WTC11 (cell line): ENCODE measurements at regions not wholly inside any gene's neighbourhood (a gene's known extent, or its start where the extent isn't known, plus 50 kb on each side); places are given as distances from the start of the nearest gene placed in this dataset.

Experiments used
- ATF3 ChIP-seq: sonication (generic); formaldehyde crosslinking; conservative IDR thresholded peaks from 2 replicates; pipeline ENCODE4 v1.8.1; 2022; ENCODE audit warnings: mild to moderate bottlenecking, missing genetic modification reagents
- ETV6 ChIP-seq: sonication (generic); formaldehyde crosslinking; IDR thresholded peaks from 2 replicates; pipeline ENCODE4 v1.8.1; 2022; ENCODE audit warnings: mild to moderate bottlenecking, missing genetic modification reagents
- NFYB ChIP-seq: sonication (generic); formaldehyde crosslinking; conservative IDR thresholded peaks from 2 replicates; pipeline ENCODE4 v1.8.0; 2022; ENCODE audit warnings: low read depth, missing genetic modification reagents
- NR2C2 ChIP-seq: sonication (generic); formaldehyde crosslinking; IDR thresholded peaks from 2 replicates; pipeline ENCODE4 v1.8.0; 2022; ENCODE audit warnings: mild to moderate bottlenecking, missing genetic modification reagents
- PRRX2 ChIP-seq: fragments of 250-450 bp; sonication (Bioruptor Pico); IDR thresholded peaks from 2 replicates; pipeline ENCODE4 v1.8.0; 2021; ENCODE audit warnings: mild to moderate bottlenecking
- ZSCAN18 ChIP-seq: fragments of 250-450 bp; sonication (Bioruptor Pico); IDR thresholded peaks from 2 replicates; pipeline ENCODE4 v2.1.2; 2022; ENCODE audit warnings: mild to moderate bottlenecking, moderate library complexity
- TF ChIP-seq, protein P1 (sequence below): fragments of 200-600 bp; IDR thresholded peaks from 2 replicates; pipeline ENCODE4 v1.8.0; 2022; ENCODE audit warnings: antibody characterized with exemption
- TF ChIP-seq, protein P2 (sequence below): sonication (generic); formaldehyde crosslinking; IDR thresholded peaks from 2 replicates; pipeline ENCODE4 v1.8.1; 2023; ENCODE audit warnings: mild to moderate bottlenecking, moderate library complexity, missing genetic modification reagents

DNA sequence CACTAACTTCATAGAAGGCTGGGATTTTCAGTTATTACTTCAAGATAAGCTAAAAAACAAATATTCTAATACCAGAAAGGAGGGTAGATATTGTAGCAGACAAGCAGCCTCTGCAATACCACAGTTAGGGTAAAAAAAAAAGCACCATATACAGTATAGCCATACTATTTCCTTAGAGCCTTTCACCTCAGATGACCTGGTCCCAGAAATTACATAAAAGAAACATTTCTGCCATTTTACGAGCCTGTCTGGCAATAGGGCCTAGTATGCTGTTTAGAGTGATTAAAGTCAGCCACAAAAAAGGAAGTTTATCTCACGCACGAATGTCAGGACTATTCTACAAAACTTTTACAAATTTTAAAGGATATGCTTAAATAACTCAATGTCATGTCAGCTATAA lies 1016.6 kb downstream of the PLOD2 start:
- TF ChIP-seq ETV6 (CRISPR knock-in tag) (no peak), PRRX2 (CRISPR knock-in tag) (no peak), ZSCAN18 (CRISPR knock-in tag) (no peak), NR2C2 (CRISPR knock-in tag) (no peak), NFYB (no peak), ATF3 (CRISPR knock-in tag) (no peak)
- TF ChIP-seq, protein P1, sequence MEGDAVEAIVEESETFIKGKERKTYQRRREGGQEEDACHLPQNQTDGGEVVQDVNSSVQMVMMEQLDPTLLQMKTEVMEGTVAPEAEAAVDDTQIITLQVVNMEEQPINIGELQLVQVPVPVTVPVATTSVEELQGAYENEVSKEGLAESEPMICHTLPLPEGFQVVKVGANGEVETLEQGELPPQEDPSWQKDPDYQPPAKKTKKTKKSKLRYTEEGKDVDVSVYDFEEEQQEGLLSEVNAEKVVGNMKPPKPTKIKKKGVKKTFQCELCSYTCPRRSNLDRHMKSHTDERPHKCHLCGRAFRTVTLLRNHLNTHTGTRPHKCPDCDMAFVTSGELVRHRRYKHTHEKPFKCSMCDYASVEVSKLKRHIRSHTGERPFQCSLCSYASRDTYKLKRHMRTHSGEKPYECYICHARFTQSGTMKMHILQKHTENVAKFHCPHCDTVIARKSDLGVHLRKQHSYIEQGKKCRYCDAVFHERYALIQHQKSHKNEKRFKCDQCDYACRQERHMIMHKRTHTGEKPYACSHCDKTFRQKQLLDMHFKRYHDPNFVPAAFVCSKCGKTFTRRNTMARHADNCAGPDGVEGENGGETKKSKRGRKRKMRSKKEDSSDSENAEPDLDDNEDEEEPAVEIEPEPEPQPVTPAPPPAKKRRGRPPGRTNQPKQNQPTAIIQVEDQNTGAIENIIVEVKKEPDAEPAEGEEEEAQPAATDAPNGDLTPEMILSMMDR: no peak
- TF ChIP-seq, protein P2, sequence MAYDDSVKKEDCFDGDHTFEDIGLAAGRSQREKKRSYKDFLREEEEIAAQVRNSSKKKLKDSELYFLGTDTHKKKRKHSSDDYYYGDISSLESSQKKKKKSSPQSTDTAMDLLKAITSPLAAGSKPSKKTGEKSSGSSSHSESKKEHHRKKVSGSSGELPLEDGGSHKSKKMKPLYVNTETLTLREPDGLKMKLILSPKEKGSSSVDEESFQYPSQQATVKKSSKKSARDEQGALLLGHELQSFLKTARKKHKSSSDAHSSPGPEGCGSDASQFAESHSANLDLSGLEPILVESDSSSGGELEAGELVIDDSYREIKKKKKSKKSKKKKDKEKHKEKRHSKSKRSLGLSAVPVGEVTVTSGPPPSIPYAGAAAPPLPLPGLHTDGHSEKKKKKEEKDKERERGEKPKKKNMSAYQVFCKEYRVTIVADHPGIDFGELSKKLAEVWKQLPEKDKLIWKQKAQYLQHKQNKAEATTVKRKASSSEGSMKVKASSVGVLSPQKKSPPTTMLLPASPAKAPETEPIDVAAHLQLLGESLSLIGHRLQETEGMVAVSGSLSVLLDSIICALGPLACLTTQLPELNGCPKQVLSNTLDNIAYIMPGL: no peak
